GM12801 (cell line): ENCODE measurements at regions not wholly inside any gene's neighbourhood (a gene's known extent, or its start where the extent isn't known, plus 50 kb on each side); places are given as distances from the start of the nearest gene placed in this dataset.

Source experiments
- TF ChIP-seq, protein P1 (sequence below): IDR thresholded peaks from one replicate; pipeline ENCODE4 v1.5.1; 2011; ENCODE audit warnings: control low read depth; ENCODE audit not compliant: insufficient read length; ENCODE audit errors: extremely low read depth

DNA sequence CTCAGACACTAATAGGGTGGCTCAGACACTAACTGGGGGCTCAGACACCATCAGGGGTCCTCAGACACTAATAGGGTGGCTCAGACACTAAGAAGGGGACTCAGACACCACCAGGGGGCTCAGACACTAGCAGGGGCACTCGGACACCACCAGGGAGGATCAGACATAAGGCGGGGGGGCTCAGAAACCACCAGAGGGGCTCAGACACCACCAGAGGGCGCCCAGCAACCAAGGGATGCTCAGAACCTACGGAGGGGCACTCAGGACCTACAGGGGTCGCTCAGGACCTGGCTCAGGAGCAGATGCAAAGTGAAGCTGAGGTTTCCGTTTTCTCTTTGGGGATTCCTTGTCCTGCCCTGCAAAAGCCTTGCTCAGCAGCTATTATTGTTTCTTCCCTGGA lies 448.5 kb downstream of the TMEM121 start:
- TF ChIP-seq, protein P1, sequence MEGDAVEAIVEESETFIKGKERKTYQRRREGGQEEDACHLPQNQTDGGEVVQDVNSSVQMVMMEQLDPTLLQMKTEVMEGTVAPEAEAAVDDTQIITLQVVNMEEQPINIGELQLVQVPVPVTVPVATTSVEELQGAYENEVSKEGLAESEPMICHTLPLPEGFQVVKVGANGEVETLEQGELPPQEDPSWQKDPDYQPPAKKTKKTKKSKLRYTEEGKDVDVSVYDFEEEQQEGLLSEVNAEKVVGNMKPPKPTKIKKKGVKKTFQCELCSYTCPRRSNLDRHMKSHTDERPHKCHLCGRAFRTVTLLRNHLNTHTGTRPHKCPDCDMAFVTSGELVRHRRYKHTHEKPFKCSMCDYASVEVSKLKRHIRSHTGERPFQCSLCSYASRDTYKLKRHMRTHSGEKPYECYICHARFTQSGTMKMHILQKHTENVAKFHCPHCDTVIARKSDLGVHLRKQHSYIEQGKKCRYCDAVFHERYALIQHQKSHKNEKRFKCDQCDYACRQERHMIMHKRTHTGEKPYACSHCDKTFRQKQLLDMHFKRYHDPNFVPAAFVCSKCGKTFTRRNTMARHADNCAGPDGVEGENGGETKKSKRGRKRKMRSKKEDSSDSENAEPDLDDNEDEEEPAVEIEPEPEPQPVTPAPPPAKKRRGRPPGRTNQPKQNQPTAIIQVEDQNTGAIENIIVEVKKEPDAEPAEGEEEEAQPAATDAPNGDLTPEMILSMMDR = no peak

DNA sequence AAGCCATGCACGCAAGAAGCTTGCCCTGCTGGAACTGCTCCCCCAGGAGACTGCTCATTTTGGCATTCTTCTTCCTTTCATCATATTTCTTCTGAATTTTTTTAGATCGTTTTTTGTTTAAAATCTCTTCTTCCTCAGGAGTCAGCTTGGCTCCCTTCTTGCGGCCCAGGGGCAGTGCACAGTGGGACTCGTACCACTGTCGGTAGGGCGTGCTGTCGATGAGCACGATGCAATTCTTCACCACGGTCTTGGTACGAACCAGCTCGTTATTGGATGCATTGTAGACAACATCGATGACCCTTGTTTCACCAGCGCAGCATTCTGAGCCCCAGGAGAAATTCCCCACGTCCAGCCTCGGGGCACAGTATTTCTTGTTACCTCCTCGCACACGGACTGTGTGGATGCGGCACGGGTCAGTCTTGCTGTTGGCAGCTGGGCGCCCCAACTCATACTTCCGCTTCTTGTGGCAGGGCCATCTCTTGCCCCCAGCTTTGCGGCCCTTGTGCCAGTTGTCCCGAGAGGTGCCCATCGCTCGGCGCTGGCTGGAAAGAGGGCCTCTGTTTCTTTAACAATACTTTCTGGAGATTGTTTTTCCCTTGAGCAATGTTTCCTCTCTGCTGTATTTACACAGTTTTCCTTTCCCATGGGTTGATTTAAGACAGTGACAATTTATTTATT lies 452.4 kb downstream of the TMEM121 start:
- TF ChIP-seq, protein P1 = no peak

DNA sequence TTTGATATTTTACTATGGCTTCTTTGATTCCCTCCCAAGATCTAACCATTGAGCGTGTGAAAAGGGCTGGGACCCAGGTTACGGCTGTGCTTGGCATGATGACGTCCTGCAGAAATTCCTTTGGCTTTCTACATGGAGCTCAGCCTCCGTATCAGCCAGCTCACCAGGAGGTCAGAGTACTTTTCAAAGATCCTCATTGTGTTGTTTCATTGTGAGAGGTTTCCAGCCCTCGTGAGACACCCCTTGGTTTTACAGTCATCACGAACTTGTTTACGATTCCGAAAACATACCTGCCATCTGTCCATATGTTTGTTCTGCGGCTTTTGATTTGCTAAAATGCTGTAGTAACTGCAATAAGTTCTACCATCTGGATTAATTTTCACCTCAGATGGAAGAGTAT lies 453.1 kb downstream of the TMEM121 start:
- TF ChIP-seq, protein P1 = no peak

DNA sequence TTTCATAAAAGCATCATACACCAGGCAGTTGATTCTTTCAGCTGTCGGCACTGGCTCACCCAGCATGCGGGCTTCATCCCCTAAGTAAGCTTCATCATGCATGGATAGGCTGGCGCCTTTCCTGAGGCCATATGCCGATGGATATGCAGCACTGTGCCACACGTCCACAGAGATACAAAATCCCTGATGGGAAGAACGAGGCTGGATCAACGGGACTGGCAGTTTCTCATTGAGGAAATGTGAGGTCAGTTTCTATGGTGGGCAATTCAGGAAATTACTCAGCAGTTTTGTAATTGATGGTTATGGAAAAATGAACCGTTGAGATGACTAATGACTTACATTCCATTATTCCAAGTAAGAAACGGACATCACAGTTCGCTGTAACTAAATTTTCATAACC lies 453.8 kb downstream of the TMEM121 start:
- TF ChIP-seq, protein P1 = no peak

DNA sequence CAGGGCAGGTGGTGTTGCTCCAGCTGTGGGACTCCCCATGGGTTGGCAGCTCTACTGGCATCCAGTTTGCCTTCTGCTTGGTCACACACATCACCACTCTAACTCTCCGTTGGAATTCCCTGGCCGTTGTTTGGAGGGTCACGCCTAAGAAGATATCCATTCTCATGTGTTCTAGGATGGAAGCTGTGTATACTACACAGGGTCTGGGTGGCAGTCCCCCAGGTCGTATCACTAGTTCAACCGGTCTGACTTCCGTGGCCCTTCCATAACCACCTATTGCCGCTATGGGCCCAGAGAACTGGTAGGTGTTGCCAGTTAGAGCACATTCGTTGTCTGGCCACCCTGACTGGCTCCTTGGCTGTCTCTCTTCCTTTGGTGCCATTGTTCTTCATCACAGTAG lies 456.3 kb downstream of the TMEM121 start:
- TF ChIP-seq, protein P1 = no peak

DNA sequence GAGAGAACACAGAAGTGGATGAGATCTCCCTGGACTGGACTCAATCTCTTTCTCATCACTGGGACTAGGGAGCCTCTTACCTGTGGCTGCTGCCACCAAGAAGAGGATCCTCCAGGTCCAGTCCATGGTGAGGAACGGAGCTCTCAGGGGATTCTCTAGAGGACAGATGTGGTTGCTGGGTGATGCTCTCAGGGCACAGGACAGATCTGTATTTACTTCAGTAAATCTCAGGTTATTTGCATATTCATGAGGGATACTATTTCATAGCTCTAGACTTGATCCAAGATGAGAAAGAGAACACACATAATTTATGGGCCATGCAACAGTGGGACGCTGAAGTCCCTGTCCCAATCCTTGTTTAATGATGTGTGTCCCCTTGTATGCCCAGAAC lies 460.5 kb downstream of the TMEM121 start:
- TF ChIP-seq, protein P1 = no peak

DNA sequence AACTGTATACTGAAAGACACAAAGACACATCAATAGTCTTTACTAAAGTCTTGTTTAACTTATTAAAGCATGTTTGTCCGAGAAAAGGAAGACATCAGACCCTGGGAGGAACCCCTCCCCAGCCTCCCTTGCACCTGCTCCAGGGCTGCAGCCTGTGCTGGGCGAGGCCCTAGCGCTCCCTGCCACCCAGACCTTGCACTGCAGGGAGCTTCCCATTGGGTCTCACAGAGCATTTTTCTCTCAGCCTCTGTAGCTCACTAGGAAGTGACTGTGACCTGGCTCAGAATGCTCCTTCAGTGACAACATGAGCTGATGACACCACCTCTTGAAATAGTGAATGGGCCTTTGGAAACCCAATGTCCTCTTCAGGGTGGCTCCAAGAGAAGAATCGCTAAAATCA lies 461.2 kb downstream of the TMEM121 start:
- TF ChIP-seq, protein P1 = no peak
